Heart right ventricle (tissue), 16 donors: ENCODE measurements at regions not wholly inside any gene's neighbourhood (a gene's known extent, or its start where the extent isn't known, plus 50 kb on each side); places are given as distances from the start of the nearest gene placed in this dataset.

Source experiments
- ATAC-seq, 8 donors: fragments of 200-7000 bp; cut with Tn5 transposase; one replicate each; pipeline ENCODE4 v1.9.1; 2020; ENCODE audit warnings: mild to moderate bottlenecking in 8 of 8, moderate library complexity in 8 of 8, moderate number of reproducible peaks in 1 of 8
- DNase-seq, 2 donors: peaks; one replicate each; pipeline ENCODE4 v3.0.0-alpha.2; 2020
- H3K27ac ChIP-seq, 10 donors: fragments of 200-600 bp; sonication (generic) in 2 of 10; one replicate each; pipeline versions ENCODE4 v1.5.0 to v1.8.0; 2020 to 2022; ENCODE audit warnings: mild to moderate bottlenecking in 3 of 10
- H3K27me3 ChIP-seq, 7 donors: fragments of 200-600 bp; one replicate each; pipeline ENCODE4 v1.8.0; 2021 to 2022; ENCODE audit warnings: mild to moderate bottlenecking in 2 of 7
- H3K36me3 ChIP-seq, 9 donors: fragments of 200-600 bp; sonication (generic) in 1 of 9; one replicate each; pipeline versions ENCODE4 v1.5.0 to v1.8.0; 2020 to 2022; ENCODE audit warnings: mild to moderate bottlenecking in 2 of 9
- H3K4me1 ChIP-seq, 9 donors: fragments of 200-600 bp; sonication (generic) in 1 of 9; one replicate each; pipeline versions ENCODE4 v1.5.0 to v1.8.0; 2020 to 2022; ENCODE audit warnings: mild to moderate bottlenecking in 4 of 9
- H3K4me3 ChIP-seq, 10 donors: fragments of 200-600 bp; sonication (generic) in 2 of 10; one replicate each; pipeline versions ENCODE4 v1.5.0 to v1.8.0; 2020 to 2022; ENCODE audit warnings: mild to moderate bottlenecking in 7 of 10, moderate library complexity in 2 of 10
- H3K9me3 ChIP-seq, 11 donors: fragments of 200-600 bp in 10 of 11; sonication (generic) in 2 of 11; one replicate each; pipeline versions ENCODE4 v1.5.0 to v1.8.0; 2013 to 2022; ENCODE audit warnings: mild to moderate bottlenecking in 2 of 11, control low read depth in 1 of 11, moderate library complexity in 1 of 11
- CTCF ChIP-seq, 9 donors: fragments of 200-600 bp; sonication (generic) in 2 of 9; IDR thresholded peaks; one replicate each; pipeline versions ENCODE4 v1.5.0 to v1.8.0; 2021 to 2022; ENCODE audit warnings: antibody characterized with exemption in 9 of 9, mild to moderate bottlenecking in 5 of 9, moderate library complexity in 1 of 9
- WGBS, 2 donors: extraction: QIAGEN DNeasy Blood & Tissue Kit; methylation state at CpG; one replicate each; pipeline ENCODE4 v1.1.7; 2013; ENCODE audit warnings: inconsistent platforms in 1 of 2; 5-methylcytosine and 5-hydroxymethylcytosine counted together
- intact Hi-C, 10 donors: fragments of 100-400 bp; cut with DNase I; formaldehyde crosslinking; loops; one replicate each; pipeline versions ENCODE4 v1.11.1 to v1.14.2; 2022
- donor health status: Arrhythmogenic right ventricular cardiomyopathy.
- donor health status: ischemic (EF 13 %, LVEDD 7.1; RV severe dilation, severe dysfunction).
- donor health status: healthy with polysubstance abuse.
- donor health status: DM: no; HTN: yes; CAD: no.
- donor health status: DM: no; HTN: no; CAD: no.
- donor health status: ischemic (EF 25% LVEDD 6.9; RV normal size, moderate dysfunction).
- donor health status: ischemic (EF 25% LVEDD 5.7; RV mildly dilated, moderate dysfunction).
- donor health status: healthy.
- donor health status: DM: yes; HTN: yes; CAD: no.
- donor health status: Ischemic cardiomyopathy.
- donor health status: ischemic (EF 35%, LVEDD 5.7; RV mildly dilated, moderate dysfunction).
- donor health status: nonischemic (EF 11% LVEDD 7.7; RV severe dilation, severe dysfunction).
- donor health status: DM: yes; HTN: yes; CAD: no.
- donor health status: PGD.
- donor health status: ischemic (EF 29% LVEDD 5.4; RV normal size, mild dysfunction).
- donor health status: nonischemic (EF 23%, LVEDD 6.1; RV moderate dilation, normal function).

DNA sequence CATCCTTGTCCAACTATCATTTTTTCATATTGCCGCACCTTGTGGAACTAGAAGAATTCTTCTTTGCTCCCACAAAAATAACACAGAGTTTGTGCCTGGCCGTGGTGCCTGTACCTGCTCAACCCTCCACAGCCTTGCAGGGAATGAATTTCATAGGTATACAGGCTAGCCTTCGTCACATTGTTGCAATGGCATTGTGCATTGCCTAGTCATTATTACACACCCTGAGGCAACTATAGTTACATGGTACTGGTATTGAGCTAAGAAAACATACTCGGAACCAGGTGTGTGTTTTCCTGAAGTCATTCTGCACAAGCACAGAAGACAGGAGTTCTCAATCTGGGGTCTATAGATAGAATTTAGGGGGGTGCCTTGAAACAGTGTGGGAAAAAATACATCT is 188.0 kb upstream of the CTAGE1 start:
- TF ChIP-seq CTCF (IDR thresholded peaks at IDR 0.05): no peak
- peak overlapping the region in 2 of 10 donors; percentile 54 to 70 for H3K27ac ChIP-seq
- 72 to 74% methylated on average over 4 of the region's 4 CpGs for WGBS, 2 donors
- H3K36me3 ChIP-seq: no peaks in the 10 kb centered on the region
- H3K27me3 ChIP-seq: no peaks in the 10 kb centered on the region
- no peak for DNase-seq
- peaks cover 3 to 71% (median 33%) of the 10 kb centered on the region in 9 donors for H3K4me1 ChIP-seq
- no peak overlapping the region for H3K4me3 ChIP-seq
- H3K9me3 ChIP-seq: no peaks in the 10 kb centered on the region
- intact Hi-C loops: loop anchor here in 4 of 10 donors (10.0 kb wide), 2 partner anchors 99 to 189 kb away; no protein-coding TSS in a partner anchor
- ATAC-seq: no peak

DNA sequence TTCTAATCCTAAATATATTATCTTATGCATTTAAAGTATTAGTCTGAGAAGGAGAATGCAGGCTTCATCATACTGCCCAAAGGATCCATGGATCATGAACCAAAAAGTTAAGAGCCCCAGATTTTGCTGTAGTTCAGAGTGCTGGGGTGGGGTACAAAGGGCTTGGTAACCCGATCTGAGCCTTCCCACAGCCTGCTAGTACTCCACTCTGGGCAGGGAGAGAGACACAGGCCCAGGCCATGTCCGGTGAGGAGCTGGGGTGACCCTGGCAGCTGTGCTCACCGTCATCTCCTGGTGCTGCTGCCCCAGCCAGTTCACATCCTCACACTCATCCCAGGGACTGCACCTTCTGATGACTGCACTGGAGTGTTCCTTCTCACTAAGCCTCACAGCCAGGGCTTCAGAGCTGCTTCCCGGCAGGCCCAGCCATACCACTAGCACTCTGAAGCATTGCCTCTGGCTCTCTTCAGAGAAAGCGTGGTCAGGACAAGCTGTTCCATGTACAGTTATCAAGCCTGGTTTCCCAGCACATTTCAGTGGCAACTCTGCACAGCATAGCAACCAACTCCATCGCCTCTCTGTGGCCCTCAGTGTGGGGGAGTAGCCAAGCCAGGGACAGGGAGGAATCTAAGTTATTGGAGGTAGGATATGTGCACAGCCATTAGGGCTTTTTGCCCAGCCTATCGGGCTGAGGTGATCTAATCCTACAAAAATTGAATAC is 189.0 kb upstream of the CTAGE1 start:
- Histone ChIP-seq H3K27me3 (no peaks in the 10 kb centered on the region), H3K27ac (peak overlapping the region in 4 of 10 donors; percentile 16 to 36 (median 24)), H3K36me3 (no peaks in the 10 kb centered on the region), H3K4me1 (peaks cover 3 to 71% (median 33%) of the 10 kb centered on the region in 9 donors), H3K4me3 (no peak overlapping the region), H3K9me3 (no peaks in the 10 kb centered on the region)
- no peak for TF ChIP-seq CTCF (IDR thresholded peaks at IDR 0.05)
- DNase-seq (no peak), ATAC-seq (peak in 4 of 8 donors; percentile 8 to 80 (median 77))
- intact Hi-C loops: loop anchor here in 4 of 10 donors (10.0 kb wide), 2 partner anchors 98 to 188 kb away; no protein-coding TSS in a partner anchor
- 73 to 84% methylated on average over 7 of the region's 7 CpGs for WGBS, 2 donors

GRCh38 chr18:22607284-22607635 is 189.5 kb upstream of the CTAGE1 start:
- H3K36me3 ChIP-seq: no peaks in the 10 kb centered on the region

GRCh38 chr18:22608847-22609246 is 191.1 kb upstream of the CTAGE1 start:
- peak in 2 of 8 donors; percentile 4 to 18 for ATAC-seq
- intact Hi-C loops: loop anchor here in 4 of 10 donors (2.0 to 10.0 kb wide), 3 partner anchors 42 to 186 kb away; no protein-coding TSS in a partner anchor

More at GRCh38 chr18:22607284-22607635, 189.5 kb upstream of the CTAGE1 start:
- H3K4me1 ChIP-seq: peaks cover 3 to 71% (median 33%) of the 10 kb centered on the region in 9 donors
- H3K27ac ChIP-seq: peak overlapping the region in 4 of 10 donors; percentile 16 to 79 (median 26)
- H3K4me3 ChIP-seq: no peak overlapping the region
- no peaks in the 10 kb centered on the region for H3K9me3 ChIP-seq
- intact Hi-C loops: loop anchor here in 4 of 10 donors (10.0 kb wide), 2 partner anchors 98 to 188 kb away; no protein-coding TSS in a partner anchor
- ATAC-seq (no peak), DNase-seq (no peak)
- no peaks in the 10 kb centered on the region for H3K27me3 ChIP-seq
- TF ChIP-seq CTCF (IDR thresholded peaks at IDR 0.05): no peak
- 93 to 95% methylated on average over 6 of the region's 6 CpGs for WGBS, 2 donors

More at GRCh38 chr18:22608847-22609246, 191.1 kb upstream of the CTAGE1 start:
- no peak for TF ChIP-seq CTCF (IDR thresholded peaks at IDR 0.05)
- Histone ChIP-seq H3K36me3 (no peaks in the 10 kb centered on the region), H3K4me1 (peaks cover 3 to 67% (median 33%) of the 10 kb centered on the region in 9 donors), H3K27me3 (no peaks in the 10 kb centered on the region), H3K27ac (peak overlapping the region in 9 of 10 donors; percentile 1 to 79 (median 57)), H3K4me3 (no peak overlapping the region), H3K9me3 (no peaks in the 10 kb centered on the region)
- 32 to 37% methylated on average over 1 of the region's 1 CpG for WGBS, 2 donors
- no peak for DNase-seq
